Common myeloid progenitor, CD34-positive (primary cell): ENCODE measurements at regions not wholly inside any gene's neighbourhood (a gene's known extent, or its start where the extent isn't known, plus 50 kb on each side); places are given as distances from the start of the nearest gene placed in this dataset.
A peak's percentile ranks its signal among the peaks of the same experiment; 100 is the strongest.

Source experiments
- CTCF ChIA-PET: fragments of 350-600 bp; sonication (Branson Sonifier 250); formaldehyde crosslinking; loops from one replicate; lab custom pipeline; 2021; ENCODE audit warnings: antibody characterized with exemption; lab: Charles Lee
- POLR2A ChIA-PET: fragments of 350-600 bp; sonication (Branson Sonifier 250); formaldehyde crosslinking; loops from one replicate; lab custom pipeline; 2021; ENCODE audit warnings: antibody characterized with exemption; lab: Charles Lee
- DNase-seq, 3 donors: peaks; one replicate each; pipeline versions ENCODE4 v3.0.0 to v3.0.0-alpha.2; 2013
- H3K27ac ChIP-seq, 2 experiments: 1 replicate in 1 of 2; 2 replicates in 1 of 2; pipeline ENCODE4 v1.7.0; 2013; ENCODE audit warnings: inconsistent platforms in 2 of 2, low read length in 2 of 2, mild to moderate bottlenecking in 2 of 2, low read depth in 1 of 2, moderate library complexity in 1 of 2; ENCODE audit not compliant: severe bottlenecking in 2 of 2, insufficient read depth in 1 of 2, poor library complexity in 1 of 2
- H3K27me3 ChIP-seq, 5 experiments: replicated peaks in 2 of 5; 1 replicate in 3 of 5; 2 replicates in 2 of 5; pipeline versions ENCODE4 v1.6.1 to v1.7.0; 2013; ENCODE audit warnings: low read length in 4 of 5, mild to moderate bottlenecking in 2 of 5, moderate library complexity in 2 of 5, inconsistent platforms in 1 of 5; ENCODE audit not compliant: insufficient read depth in 5 of 5, control insufficient read depth in 4 of 5
- H3K36me3 ChIP-seq, 4 experiments: 1 replicate in 2 of 4; 2 replicates in 2 of 4; pipeline versions ENCODE4 v1.6.1 to v1.7.0; 2013; ENCODE audit warnings: low read length in 3 of 4, control low read depth in 1 of 4, mild to moderate bottlenecking in 1 of 4; ENCODE audit not compliant: control insufficient read depth in 4 of 4, insufficient read depth in 4 of 4
- H3K4me1 ChIP-seq, 4 experiments: 1 replicate in 3 of 4; 2 replicates in 1 of 4; pipeline versions ENCODE4 v1.6.1 to v1.7.1; 2013; ENCODE audit warnings: low read length in 3 of 4, mild to moderate bottlenecking in 3 of 4, control low read depth in 1 of 4, inconsistent platforms in 1 of 4, moderate library complexity in 1 of 4; ENCODE audit not compliant: control insufficient read depth in 4 of 4, insufficient read depth in 4 of 4; ENCODE audit errors: control extremely low read depth in 1 of 4
- H3K4me3 ChIP-seq, 7 experiments: 1 replicate in 4 of 7; 2 replicates in 3 of 7; pipeline versions ENCODE4 v1.5.1 to v1.7.0; 2013; ENCODE audit warnings: mild to moderate bottlenecking in 7 of 7, low read length in 6 of 7, moderate library complexity in 6 of 7, inconsistent platforms in 2 of 7, low read depth in 2 of 7, control low read depth in 1 of 7; ENCODE audit not compliant: insufficient read depth in 4 of 7, control insufficient read depth in 1 of 7; ENCODE audit errors: extremely low read depth in 1 of 7
- H3K9me3 ChIP-seq, 5 experiments: 1 replicate in 4 of 5; 2 replicates in 1 of 5; pipeline versions ENCODE4 v1.6.1 to v1.7.1; 2013; ENCODE audit warnings: low read length in 4 of 5, mild to moderate bottlenecking in 2 of 5, inconsistent platforms in 1 of 5, low read depth in 1 of 5, moderate library complexity in 1 of 5; ENCODE audit not compliant: control insufficient read depth in 4 of 5, insufficient read depth in 2 of 5; ENCODE audit errors: control extremely low read depth in 1 of 5
- WGBS: methylation state at CpG from one replicate; pipeline ENCODE4 v1.1.5; 2013; ENCODE audit not compliant: insufficient coverage; 5-methylcytosine and 5-hydroxymethylcytosine counted together

GRCh38 chr9:87140605-87141109 lies 193.4 kb upstream of the GAS1 start:
- CTCF ChIA-PET: no interaction called here

GRCh38 chr9:87141124-87141523 lies 193.8 kb upstream of the GAS1 start:
- no peak for DNase-seq
- peaks cover 0 to 1% (median 0%) of the 10 kb centered on the region in 5 experiments for H3K9me3 ChIP-seq
- H3K36me3 ChIP-seq: no peaks in the 10 kb centered on the region
- H3K4me1 ChIP-seq: no peaks in the 10 kb centered on the region
- 86% methylated on average over 8 of the region's 8 CpGs for WGBS
- POLR2A ChIA-PET: no interaction called here
- H3K4me3 ChIP-seq: no peak overlapping the region
- CTCF ChIA-PET: no interaction called here
- no peak overlapping the region for H3K27ac ChIP-seq
- peaks cover 2 to 38% (median 13%) of the 10 kb centered on the region in 5 experiments for H3K27me3 ChIP-seq

More at GRCh38 chr9:87140605-87141109, 193.4 kb upstream of the GAS1 start:
- H3K27me3 ChIP-seq: peaks cover 0 to 36% (median 14%) of the 10 kb centered on the region in 5 experiments
- H3K4me1 ChIP-seq: no peaks in the 10 kb centered on the region
- POLR2A ChIA-PET: no interaction called here
- no peaks in the 10 kb centered on the region for H3K36me3 ChIP-seq
- WGBS: 82% methylated on average over 5 of the region's 6 CpGs
- H3K4me3 ChIP-seq: no peak overlapping the region
- H3K27ac ChIP-seq: no peak overlapping the region
- H3K9me3 ChIP-seq: no peaks in the 10 kb centered on the region
- no peak for DNase-seq

GRCh38 chr9:87146933-87147332 lies 199.6 kb upstream of the GAS1 start:
- Histone ChIP-seq H3K27me3 (peaks cover 2 to 48% (median 23%) of the 10 kb centered on the region in 5 experiments), H3K4me1 (peaks cover 0 to 10% (median 7%) of the 10 kb centered on the region in 4 experiments), H3K27ac (no peak overlapping the region), H3K9me3 (peaks cover 0 to 3% (median 0%) of the 10 kb centered on the region in 5 experiments), H3K4me3 (no peak overlapping the region), H3K36me3 (no peaks in the 10 kb centered on the region)
- DNase-seq: no peak
- POLR2A ChIA-PET: no interaction called here
- CTCF ChIA-PET: no interaction called here
- 85% methylated on average over 5 of the region's 7 CpGs for WGBS

DNA sequence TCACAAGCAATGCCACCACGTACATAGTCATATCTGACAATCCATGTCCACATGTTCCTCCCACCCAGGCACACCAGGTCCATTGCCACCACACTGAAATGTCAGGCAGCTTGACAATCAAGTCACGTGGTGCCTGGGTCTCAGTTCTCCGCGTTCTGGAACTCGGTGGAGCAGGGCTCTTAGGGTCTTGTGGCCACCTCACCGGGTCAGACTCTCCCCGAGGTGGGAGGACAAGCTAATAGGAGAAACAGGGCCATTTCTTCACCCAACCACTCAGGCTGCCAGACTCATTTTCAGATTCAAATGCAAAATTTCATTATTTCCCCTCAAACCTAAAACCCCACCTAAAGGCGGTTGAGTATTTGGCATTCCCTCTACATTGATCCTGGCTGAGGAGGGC lies 200.5 kb upstream of the GAS1 start:
- ChIA-PET CTCF (no interaction called here), POLR2A (no interaction called here)
- peak in 1 of 3 donors; percentile 1 for DNase-seq
- Histone ChIP-seq H3K27ac (no peak overlapping the region), H3K36me3 (no peaks in the 10 kb centered on the region), H3K27me3 (peaks cover 2 to 48% (median 21%) of the 10 kb centered on the region in 5 experiments), H3K9me3 (peaks cover 0 to 3% (median 0%) of the 10 kb centered on the region in 5 experiments), H3K4me1 (peaks cover 0 to 10% (median 7%) of the 10 kb centered on the region in 4 experiments), H3K4me3 (peak overlapping the region in 3 of 7 experiments; percentile 41 to 66 (median 57))
- WGBS: 96% methylated on average over 7 of the region's 8 CpGs

DNA sequence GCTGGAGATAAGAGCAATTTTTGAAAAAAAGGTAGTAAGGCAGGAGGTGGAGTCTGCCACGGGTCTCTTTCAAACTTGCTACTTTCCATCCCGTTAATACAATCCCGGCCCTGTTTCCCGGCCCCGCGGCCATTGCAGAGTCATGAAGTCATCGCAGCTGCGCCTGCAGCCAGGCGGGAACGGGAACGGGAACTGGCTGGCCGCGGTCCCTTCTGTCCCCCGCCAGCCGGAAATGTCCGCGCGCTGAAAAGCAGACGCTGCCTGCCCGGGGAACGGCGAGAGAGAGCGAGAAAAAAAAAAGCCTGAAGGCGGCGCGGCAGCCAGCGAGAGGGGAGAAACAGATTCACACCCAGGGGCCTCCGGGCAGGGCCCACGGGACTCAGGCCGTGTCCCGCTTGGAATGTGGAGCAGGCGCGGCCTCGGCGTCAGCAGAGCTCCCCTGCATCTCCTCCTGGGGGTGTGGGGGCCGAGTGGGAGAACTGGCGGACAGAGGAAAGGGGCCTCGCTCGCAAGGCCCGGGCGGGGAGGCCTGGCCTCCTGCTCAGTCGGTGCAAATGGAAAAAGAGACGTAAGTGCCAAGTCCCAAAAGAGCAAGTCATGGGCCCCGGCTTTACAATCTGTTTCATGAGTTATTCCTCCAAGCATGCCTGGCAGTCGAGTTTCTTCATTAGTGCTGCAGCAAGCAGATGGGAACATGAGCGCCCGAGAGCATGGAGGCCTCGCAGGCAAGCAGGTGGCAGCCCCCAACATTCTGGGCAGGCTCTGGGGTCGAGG lies 201.2 kb upstream of the GAS1 start:
- H3K27ac ChIP-seq: no peak overlapping the region
- DNase-seq: peak in 2 of 3 donors; percentile 30 to 50

GRCh38 chr9:87149799-87150198 lies 202.5 kb upstream of the GAS1 start:
- ChIA-PET POLR2A (no interaction called here), CTCF (no interaction called here)
- H3K36me3 ChIP-seq: no peaks in the 10 kb centered on the region
- peaks cover 2 to 48% (median 21%) of the 10 kb centered on the region in 5 experiments for H3K27me3 ChIP-seq
- no peak overlapping the region for H3K4me3 ChIP-seq
- H3K9me3 ChIP-seq: peaks cover 0 to 3% (median 0%) of the 10 kb centered on the region in 5 experiments
- no CpG with 5 or more reads among the region's 4 CpGs for whole genome bisulfite sequencing
- peaks cover 0 to 10% (median 7%) of the 10 kb centered on the region in 4 experiments for H3K4me1 ChIP-seq
- no peak for DNase-seq
- no peak overlapping the region for H3K27ac ChIP-seq

More for the DNA sequence above, 201.2 kb upstream of the GAS1 start:
- Histone ChIP-seq H3K4me3 (peak overlapping the region in 6 of 7 experiments; percentile 30 to 66 (median 42)), H3K27me3 (peaks cover 2 to 48% (median 21%) of the 10 kb centered on the region in 5 experiments), H3K9me3 (peaks cover 0 to 3% (median 0%) of the 10 kb centered on the region in 5 experiments), H3K4me1 (peaks cover 0 to 10% (median 7%) of the 10 kb centered on the region in 4 experiments), H3K36me3 (no peaks in the 10 kb centered on the region)
- 10% methylated on average over 48 of the region's 49 CpGs for WGBS
- CTCF ChIA-PET: no interaction called here
- POLR2A ChIA-PET: no interaction called here

DNA sequence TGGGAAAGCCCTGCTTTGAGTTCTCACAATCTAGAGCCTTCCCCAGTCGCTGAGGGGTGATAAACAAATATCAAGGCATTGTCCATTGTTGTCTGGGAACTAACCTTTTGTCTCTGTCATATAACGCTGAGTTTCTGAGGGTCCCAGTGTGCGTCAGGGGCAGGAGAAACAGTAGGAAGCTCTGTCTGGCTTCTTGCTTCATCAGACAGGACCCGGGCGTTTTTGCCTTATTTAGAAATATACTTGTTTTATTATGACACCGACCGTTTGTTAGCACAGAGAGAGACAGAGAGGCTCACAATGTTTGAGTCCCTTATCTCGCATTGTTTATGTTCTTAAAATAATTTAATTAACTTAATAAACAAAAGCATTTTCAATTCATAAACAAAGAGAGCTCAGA lies 204.9 kb upstream of the GAS1 start:
- 77% methylated on average over 3 of the region's 8 CpGs for WGBS
- peaks cover 0 to 3% (median 0%) of the 10 kb centered on the region in 5 experiments for H3K9me3 ChIP-seq
- peaks cover 0 to 10% (median 7%) of the 10 kb centered on the region in 4 experiments for H3K4me1 ChIP-seq
- H3K4me3 ChIP-seq: no peak overlapping the region
- ChIA-PET POLR2A (no interaction called here), CTCF (no interaction called here)
- no peaks in the 10 kb centered on the region for H3K36me3 ChIP-seq
- H3K27me3 ChIP-seq: peaks cover 0 to 37% (median 17%) of the 10 kb centered on the region in 5 experiments
- DNase-seq: no peak
- H3K27ac ChIP-seq: no peak overlapping the region
